ENCODE measurements at regions not wholly inside any gene's neighbourhood (a gene's known extent, or its start where the extent isn't known, plus 50 kb on each side); places are given as distances from the start of the nearest gene placed in this dataset.

DNA sequence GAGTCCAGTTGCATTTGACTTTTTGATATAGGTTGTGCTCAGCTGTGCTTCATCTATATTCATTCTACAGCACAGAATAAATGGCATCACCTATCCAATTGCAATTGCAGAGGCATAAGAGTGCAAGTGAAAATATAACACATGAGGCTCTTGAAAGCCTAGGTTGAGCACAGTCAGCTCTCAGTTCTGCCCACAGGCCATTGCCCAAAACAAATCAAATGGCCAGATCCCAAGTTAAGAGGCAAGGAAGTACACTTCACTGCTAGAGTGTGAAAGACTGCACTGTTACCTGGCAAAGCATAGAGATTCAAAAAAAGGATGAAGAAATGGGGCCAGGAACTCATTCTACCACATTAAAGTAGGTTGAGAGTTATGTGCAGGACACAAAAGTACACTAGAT is 305.5 kb upstream of the SEMA6A start:
- Histone ChIP-seq H3K4me3 (no peak overlapping the region), H3K9me3 (replicated peaks; ENCODE audit: control insufficient read depth, insufficient read depth, low read length) (no peaks in the 10 kb centered on the region; the same call in 1 of the 3 replicates), H3K36me3 (ENCODE audit: control insufficient read depth in 2 of 2, insufficient read depth in 2 of 2, low read length in 1 of 2) (no peaks in the 10 kb centered on the region), H3K4me2 (ENCODE audit: control insufficient read depth, insufficient read depth) (no peak overlapping the region), H4K20me1 (ENCODE audit: control insufficient read depth, insufficient read depth) (no peaks in the 10 kb centered on the region), H3K27me3 (replicated peaks in 1 of 2; ENCODE audit: control insufficient read depth in 2 of 2, insufficient read depth in 2 of 2, low read length in 1 of 2) (no peaks in the 10 kb centered on the region), H3K79me2 (ENCODE audit: control insufficient read depth, insufficient read depth, low read length) (no peaks in the 10 kb centered on the region), H3K4me1 (ENCODE audit: control insufficient read depth, insufficient read depth, low read length) (peaks cover 10% of the 10 kb centered on the region; the same call in 1 of the 2 replicates), H3K9ac (ENCODE audit: control insufficient read depth, insufficient read depth, low read length) (no peak overlapping the region), H2AFZ (ENCODE audit: control insufficient read depth, low read depth, low read length) (no peak overlapping the region), H3K27ac (ENCODE audit: control insufficient read depth, insufficient read depth) (no peak overlapping the region)
- ChIA-PET RAD21 (ENCODE audit: unreplicated experiment) (interaction anchor here (1.1 to 1.2 kb wide), 2 partner anchors 26 to 305 kb away, joined by 3 read pairs; no protein-coding TSS in a partner anchor), CTCF (interaction anchor here (0.6 kb wide), 1 partner anchor 113 kb away, joined by 3 read pairs; no protein-coding TSS in a partner anchor), POLR2A (interaction anchor here (0.5 to 0.8 kb wide), 2 partner anchors 9 to 113 kb away, joined by 3 to 4 read pairs; no protein-coding TSS in a partner anchor), SMC1A (ENCODE audit: uncharacterized antibody, unreplicated experiment) (interaction anchor here (0.6 to 1.8 kb wide), 7 partner anchors 16 to 309 kb away, joined by 3 to 5 read pairs (median 3); no protein-coding TSS in a partner anchor)
- TF ChIP-seq RBBP5 (conservative IDR thresholded peaks at IDR 0.05) (no peak), ZBTB4 (CRISPR knock-in tag; IDR thresholded peaks at IDR 0.05) (no peak), TAF1 (IDR thresholded peaks at IDR 0.05; ENCODE audit: borderline replicate concordance, low read depth, low read length) (no peak), MAX (IDR thresholded peaks at IDR 0.05; ENCODE audit: low read depth, low read length) (no peak)
- DNase-seq (ENCODE audit: low read depth, low spot score) (peak; percentile 32), ATAC-seq (peak; percentile 62), FAIRE-seq (no peak)
- no TSS peak for BruUV-seq (replicated peaks)
- intact Hi-C loops (cut with micrococcal nuclease; ENCODE audit: unreplicated experiment), result loop anchor here (5.0 kb wide), 1 partner anchor 118 kb away; no protein-coding TSS in a partner anchor
- in situ Hi-C loops (cut with MboI), result no loop called here

Data from GM12878 (cell line).